C4-2B (cell line): ENCODE measurements at regions not wholly inside any gene's neighbourhood (a gene's known extent, or its start where the extent isn't known, plus 50 kb on each side); places are given as distances from the start of the nearest gene placed in this dataset.

Experiments used
- ZFX ChIP-seq: fragments of 450-650 bp; IDR thresholded peaks from 2 replicates; pipeline ENCODE4 v1.6.1; 2017
- TF ChIP-seq, protein P1 (sequence below): fragments of 450-650 bp; conservative IDR thresholded peaks from 2 replicates; pipeline ENCODE4 v1.5.1; 2017; ENCODE audit warnings: mild to moderate bottlenecking

DNA sequence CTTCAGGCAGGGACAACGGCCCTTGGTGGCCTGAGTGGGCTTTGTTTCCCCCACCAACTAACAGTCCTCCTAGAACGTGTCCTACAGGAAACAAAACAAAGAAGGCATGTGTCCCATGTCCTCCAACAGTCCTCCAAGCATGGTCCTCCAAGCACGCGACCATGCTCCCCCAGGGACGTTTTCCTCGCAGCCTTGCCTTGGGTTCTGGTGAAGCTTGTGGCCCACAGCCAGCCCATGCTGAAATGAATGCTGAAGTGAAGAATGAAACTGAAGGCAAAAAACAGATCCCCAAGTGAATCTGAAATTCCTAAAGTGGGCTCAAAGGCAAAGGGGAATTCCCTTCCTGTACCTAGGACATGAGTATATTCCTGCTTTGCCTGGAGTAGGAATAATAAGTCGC lies 176.6 kb downstream of the JCAD start:
- TF ChIP-seq, protein P1, sequence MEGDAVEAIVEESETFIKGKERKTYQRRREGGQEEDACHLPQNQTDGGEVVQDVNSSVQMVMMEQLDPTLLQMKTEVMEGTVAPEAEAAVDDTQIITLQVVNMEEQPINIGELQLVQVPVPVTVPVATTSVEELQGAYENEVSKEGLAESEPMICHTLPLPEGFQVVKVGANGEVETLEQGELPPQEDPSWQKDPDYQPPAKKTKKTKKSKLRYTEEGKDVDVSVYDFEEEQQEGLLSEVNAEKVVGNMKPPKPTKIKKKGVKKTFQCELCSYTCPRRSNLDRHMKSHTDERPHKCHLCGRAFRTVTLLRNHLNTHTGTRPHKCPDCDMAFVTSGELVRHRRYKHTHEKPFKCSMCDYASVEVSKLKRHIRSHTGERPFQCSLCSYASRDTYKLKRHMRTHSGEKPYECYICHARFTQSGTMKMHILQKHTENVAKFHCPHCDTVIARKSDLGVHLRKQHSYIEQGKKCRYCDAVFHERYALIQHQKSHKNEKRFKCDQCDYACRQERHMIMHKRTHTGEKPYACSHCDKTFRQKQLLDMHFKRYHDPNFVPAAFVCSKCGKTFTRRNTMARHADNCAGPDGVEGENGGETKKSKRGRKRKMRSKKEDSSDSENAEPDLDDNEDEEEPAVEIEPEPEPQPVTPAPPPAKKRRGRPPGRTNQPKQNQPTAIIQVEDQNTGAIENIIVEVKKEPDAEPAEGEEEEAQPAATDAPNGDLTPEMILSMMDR = no peak
- no peak for TF ChIP-seq ZFX
